WTC11 (cell line): ENCODE measurements at regions not wholly inside any gene's neighbourhood (a gene's known extent, or its start where the extent isn't known, plus 50 kb on each side); places are given as distances from the start of the nearest gene placed in this dataset.

Experiments
- ELF4 ChIP-seq: sonication (generic); formaldehyde crosslinking; IDR thresholded peaks from 2 replicates; pipeline ENCODE4 v1.8.1; 2022; ENCODE audit warnings: low read depth, mild to moderate bottlenecking, moderate library complexity, missing genetic modification reagents
- NR2C2 ChIP-seq: sonication (generic); formaldehyde crosslinking; IDR thresholded peaks from 2 replicates; pipeline ENCODE4 v1.8.0; 2022; ENCODE audit warnings: mild to moderate bottlenecking, missing genetic modification reagents
- NR3C1 ChIP-seq: sonication (generic); formaldehyde crosslinking; conservative IDR thresholded peaks from 2 replicates; pipeline ENCODE4 v1.8.1; 2023; ENCODE audit warnings: low read depth, mild to moderate bottlenecking, missing genetic modification reagents
- SMAD4 ChIP-seq: sonication (generic); formaldehyde crosslinking; IDR thresholded peaks from 2 replicates; pipeline ENCODE4 v1.8.0; 2022; ENCODE audit warnings: mild to moderate bottlenecking, missing genetic modification reagents
- ZNF263 ChIP-seq: sonication (generic); formaldehyde crosslinking; IDR thresholded peaks from 2 replicates; pipeline ENCODE4 v1.8.1; 2022; ENCODE audit warnings: low read depth, mild to moderate bottlenecking, moderate library complexity, missing genetic modification reagents
- TF ChIP-seq, protein P1 (sequence below): sonication (generic); formaldehyde crosslinking; IDR thresholded peaks from 2 replicates; pipeline ENCODE4 v1.8.1; 2023; ENCODE audit warnings: mild to moderate bottlenecking, missing genetic modification reagents, moderate library complexity
- TF ChIP-seq, protein P2 (sequence below): fragments of 200-600 bp; IDR thresholded peaks from 2 replicates; pipeline ENCODE4 v1.8.0; 2022; ENCODE audit warnings: antibody characterized with exemption
- TF ChIP-seq, protein P3 (sequence below): sonication (generic); formaldehyde crosslinking; IDR thresholded peaks from 2 replicates; pipeline ENCODE4 v1.8.0; 2022; ENCODE audit warnings: mild to moderate bottlenecking, missing genetic modification reagents
- TF ChIP-seq, protein P4 (sequence below): sonication (generic); formaldehyde crosslinking; IDR thresholded peaks from 2 replicates; pipeline ENCODE4 v1.8.0; 2022; ENCODE audit warnings: mild to moderate bottlenecking, missing genetic modification reagents
- TF ChIP-seq, protein P5 (sequence below): sonication (generic); formaldehyde crosslinking; IDR thresholded peaks from 2 replicates; pipeline ENCODE4 v1.8.1; 2023; ENCODE audit warnings: mild to moderate bottlenecking, missing genetic modification reagents, moderate library complexity
- TF ChIP-seq, protein P6 (sequence below): sonication (generic); formaldehyde crosslinking; IDR thresholded peaks from 2 replicates; pipeline ENCODE4 v1.8.1; 2022; ENCODE audit warnings: low read depth, missing genetic modification reagents, borderline replicate concordance

DNA sequence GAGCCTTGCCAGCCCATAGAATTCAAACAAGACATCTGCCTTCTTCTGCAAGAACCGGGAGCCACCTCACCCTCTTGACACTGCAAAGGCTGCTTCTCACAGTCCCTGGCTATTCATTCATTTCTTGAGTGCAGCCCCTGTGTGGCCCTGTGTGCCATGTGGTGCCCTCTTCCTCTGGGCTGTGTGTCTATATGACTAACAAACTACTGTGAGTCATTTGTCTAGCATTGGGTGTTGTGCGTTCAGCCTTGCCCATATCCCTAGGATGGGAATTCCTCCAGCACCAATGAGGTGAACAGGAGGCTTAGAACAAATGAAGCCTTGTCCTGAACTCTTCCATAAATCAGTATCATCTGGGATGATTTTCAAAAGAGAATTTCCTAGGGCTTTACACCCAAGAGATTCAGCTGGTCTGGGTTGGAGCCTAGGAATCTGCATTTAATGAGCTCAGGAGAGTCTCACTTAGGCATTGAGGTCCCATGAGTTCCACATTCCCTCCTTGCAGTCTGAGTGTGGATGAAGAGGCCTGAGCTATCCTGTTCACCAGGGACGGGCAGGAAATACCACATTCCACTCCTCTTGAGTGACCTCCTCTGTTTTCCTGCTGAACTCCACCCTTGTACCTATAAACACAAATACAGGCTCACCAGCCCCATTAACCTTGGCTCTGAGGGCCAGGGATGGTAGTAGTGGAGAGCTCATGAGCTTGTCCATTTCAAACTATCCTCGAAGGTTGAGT lies 308.7 kb upstream of the N4BP1 start:
- TF ChIP-seq, protein P1, sequence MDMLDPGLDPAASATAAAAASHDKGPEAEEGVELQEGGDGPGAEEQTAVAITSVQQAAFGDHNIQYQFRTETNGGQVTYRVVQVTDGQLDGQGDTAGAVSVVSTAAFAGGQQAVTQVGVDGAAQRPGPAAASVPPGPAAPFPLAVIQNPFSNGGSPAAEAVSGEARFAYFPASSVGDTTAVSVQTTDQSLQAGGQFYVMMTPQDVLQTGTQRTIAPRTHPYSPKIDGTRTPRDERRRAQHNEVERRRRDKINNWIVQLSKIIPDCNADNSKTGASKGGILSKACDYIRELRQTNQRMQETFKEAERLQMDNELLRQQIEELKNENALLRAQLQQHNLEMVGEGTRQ (CRISPR knock-in tag), result no peak
- TF ChIP-seq, protein P2, sequence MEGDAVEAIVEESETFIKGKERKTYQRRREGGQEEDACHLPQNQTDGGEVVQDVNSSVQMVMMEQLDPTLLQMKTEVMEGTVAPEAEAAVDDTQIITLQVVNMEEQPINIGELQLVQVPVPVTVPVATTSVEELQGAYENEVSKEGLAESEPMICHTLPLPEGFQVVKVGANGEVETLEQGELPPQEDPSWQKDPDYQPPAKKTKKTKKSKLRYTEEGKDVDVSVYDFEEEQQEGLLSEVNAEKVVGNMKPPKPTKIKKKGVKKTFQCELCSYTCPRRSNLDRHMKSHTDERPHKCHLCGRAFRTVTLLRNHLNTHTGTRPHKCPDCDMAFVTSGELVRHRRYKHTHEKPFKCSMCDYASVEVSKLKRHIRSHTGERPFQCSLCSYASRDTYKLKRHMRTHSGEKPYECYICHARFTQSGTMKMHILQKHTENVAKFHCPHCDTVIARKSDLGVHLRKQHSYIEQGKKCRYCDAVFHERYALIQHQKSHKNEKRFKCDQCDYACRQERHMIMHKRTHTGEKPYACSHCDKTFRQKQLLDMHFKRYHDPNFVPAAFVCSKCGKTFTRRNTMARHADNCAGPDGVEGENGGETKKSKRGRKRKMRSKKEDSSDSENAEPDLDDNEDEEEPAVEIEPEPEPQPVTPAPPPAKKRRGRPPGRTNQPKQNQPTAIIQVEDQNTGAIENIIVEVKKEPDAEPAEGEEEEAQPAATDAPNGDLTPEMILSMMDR, result no peak
- TF ChIP-seq, protein P3, sequence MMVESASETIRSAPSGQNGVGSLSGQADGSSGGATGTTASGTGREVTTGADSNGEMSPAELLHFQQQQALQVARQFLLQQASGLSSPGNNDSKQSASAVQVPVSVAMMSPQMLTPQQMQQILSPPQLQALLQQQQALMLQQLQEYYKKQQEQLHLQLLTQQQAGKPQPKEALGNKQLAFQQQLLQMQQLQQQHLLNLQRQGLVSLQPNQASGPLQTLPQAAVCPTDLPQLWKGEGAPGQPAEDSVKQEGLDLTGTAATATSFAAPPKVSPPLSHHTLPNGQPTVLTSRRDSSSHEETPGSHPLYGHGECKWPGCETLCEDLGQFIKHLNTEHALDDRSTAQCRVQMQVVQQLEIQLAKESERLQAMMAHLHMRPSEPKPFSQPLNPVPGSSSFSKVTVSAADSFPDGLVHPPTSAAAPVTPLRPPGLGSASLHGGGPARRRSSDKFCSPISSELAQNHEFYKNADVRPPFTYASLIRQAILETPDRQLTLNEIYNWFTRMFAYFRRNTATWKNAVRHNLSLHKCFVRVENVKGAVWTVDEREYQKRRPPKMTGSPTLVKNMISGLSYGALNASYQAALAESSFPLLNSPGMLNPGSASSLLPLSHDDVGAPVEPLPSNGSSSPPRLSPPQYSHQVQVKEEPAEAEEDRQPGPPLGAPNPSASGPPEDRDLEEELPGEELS, result no peak
- TF ChIP-seq, protein P4, sequence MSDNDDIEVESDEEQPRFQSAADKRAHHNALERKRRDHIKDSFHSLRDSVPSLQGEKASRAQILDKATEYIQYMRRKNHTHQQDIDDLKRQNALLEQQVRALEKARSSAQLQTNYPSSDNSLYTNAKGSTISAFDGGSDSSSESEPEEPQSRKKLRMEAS (CRISPR knock-in tag), result no peak
- TF ChIP-seq, protein P5, sequence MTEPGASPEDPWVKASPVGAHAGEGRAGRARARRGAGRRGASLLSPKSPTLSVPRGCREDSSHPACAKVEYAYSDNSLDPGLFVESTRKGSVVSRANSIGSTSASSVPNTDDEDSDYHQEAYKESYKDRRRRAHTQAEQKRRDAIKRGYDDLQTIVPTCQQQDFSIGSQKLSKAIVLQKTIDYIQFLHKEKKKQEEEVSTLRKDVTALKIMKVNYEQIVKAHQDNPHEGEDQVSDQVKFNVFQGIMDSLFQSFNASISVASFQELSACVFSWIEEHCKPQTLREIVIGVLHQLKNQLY (CRISPR knock-in tag), result no peak
- TF ChIP-seq NR3C1 (CRISPR knock-in tag) (no peak), SMAD4 (CRISPR knock-in tag) (no peak), ELF4 (CRISPR knock-in tag) (no peak), ZNF263 (CRISPR knock-in tag) (no peak), NR2C2 (CRISPR knock-in tag) (no peak)
- TF ChIP-seq, protein P6, sequence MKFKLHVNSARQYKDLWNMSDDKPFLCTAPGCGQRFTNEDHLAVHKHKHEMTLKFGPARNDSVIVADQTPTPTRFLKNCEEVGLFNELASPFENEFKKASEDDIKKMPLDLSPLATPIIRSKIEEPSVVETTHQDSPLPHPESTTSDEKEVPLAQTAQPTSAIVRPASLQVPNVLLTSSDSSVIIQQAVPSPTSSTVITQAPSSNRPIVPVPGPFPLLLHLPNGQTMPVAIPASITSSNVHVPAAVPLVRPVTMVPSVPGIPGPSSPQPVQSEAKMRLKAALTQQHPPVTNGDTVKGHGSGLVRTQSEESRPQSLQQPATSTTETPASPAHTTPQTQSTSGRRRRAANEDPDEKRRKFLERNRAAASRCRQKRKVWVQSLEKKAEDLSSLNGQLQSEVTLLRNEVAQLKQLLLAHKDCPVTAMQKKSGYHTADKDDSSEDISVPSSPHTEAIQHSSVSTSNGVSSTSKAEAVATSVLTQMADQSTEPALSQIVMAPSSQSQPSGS (CRISPR knock-in tag), result no peak
